Large intestine (tissue), 3 donors: ENCODE measurements at regions not wholly inside any gene's neighbourhood (a gene's known extent, or its start where the extent isn't known, plus 50 kb on each side); places are given as distances from the start of the nearest gene placed in this dataset.

Experiments used
- DNase-seq, 2 donors: peaks; one replicate each; pipeline versions ENCODE4 v3.0.0 to v3.0.0-alpha.2; 2013
- H3K27ac ChIP-seq: one replicate; pipeline ENCODE4 v1.5.1; 2013; ENCODE audit warnings: low read length
- H3K27me3 ChIP-seq: 2 replicates; pipeline ENCODE4 v1.6.1; 2013; ENCODE audit warnings: low read length; ENCODE audit not compliant: control insufficient read depth, insufficient read depth
- H3K36me3 ChIP-seq: 2 replicates; pipeline ENCODE4 v1.6.1; 2013; ENCODE audit warnings: low read length; ENCODE audit not compliant: control insufficient read depth, insufficient read depth
- H3K4me1 ChIP-seq: one replicate; pipeline ENCODE4 v1.6.1; 2013; ENCODE audit warnings: low read length; ENCODE audit not compliant: control insufficient read depth, insufficient read depth
- H3K4me3 ChIP-seq: one replicate; pipeline ENCODE4 v1.5.1; 2013; ENCODE audit warnings: low read length
- H3K9me3 ChIP-seq: one replicate; pipeline ENCODE4 v1.6.1; 2013; ENCODE audit warnings: mild to moderate bottlenecking, low read depth, low read length, moderate library complexity; ENCODE audit not compliant: control insufficient read depth
- WGBS: methylation state at CpG from one replicate; pipeline ENCODE4 v1.1.5; 2013; ENCODE audit warnings: low lambda C conversion rate; ENCODE audit not compliant: insufficient coverage; 5-methylcytosine and 5-hydroxymethylcytosine counted together

DNA sequence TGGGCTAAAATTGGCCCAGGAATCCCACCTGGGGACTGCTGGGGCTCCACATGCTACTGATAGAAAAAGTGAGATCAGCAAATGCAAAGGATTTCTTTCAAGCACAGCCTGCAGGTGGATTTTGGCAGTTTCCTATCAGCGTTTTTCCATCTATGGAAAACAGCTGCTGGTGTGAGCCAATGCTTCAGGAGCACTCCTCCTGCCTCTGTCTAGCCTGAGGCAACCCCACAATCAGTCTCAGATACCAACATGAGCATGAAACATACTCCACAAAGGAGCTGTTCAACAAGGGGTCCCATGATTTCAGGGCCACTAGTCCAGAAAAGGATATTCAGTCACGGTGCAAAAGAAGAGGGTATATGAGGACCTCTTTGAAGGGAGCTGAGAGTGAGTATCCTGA, 311.5 kb upstream of the THBS1 start:
- Histone ChIP-seq H3K4me3 (no peak overlapping the region), H3K27ac (no peak overlapping the region), H3K4me1 (peaks cover 4% of the 10 kb centered on the region), H3K36me3 (no peaks in the 10 kb centered on the region), H3K9me3 (no peaks in the 10 kb centered on the region), H3K27me3 (no peaks in the 10 kb centered on the region)
- DNase-seq, result no peak
- WGBS, result 100% methylated on average over 1 of the region's 2 CpGs

DNA sequence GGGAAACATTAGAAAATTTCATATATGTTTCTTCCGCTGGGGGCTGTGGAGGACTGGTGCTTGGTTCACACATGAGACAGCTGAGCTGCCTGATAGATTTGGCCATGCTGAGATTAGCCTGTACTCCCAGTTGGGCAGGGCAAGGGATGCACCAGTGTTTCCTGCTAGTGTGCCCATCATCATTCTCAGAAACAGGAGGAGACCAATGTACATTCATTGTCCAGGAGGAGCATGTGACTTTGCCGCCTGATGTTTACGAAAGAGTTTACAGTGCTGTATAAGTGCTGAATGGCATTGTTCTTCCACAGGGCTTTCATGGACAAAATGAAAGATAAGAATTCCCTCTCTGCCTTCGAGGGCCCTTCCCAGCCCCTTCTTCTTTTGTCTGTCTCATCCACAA, 311.1 kb upstream of the THBS1 start:
- Histone ChIP-seq H3K9me3 (no peaks in the 10 kb centered on the region), H3K27ac (no peak overlapping the region), H3K36me3 (no peaks in the 10 kb centered on the region), H3K27me3 (no peaks in the 10 kb centered on the region), H3K4me3 (no peak overlapping the region), H3K4me1 (peaks cover 4% of the 10 kb centered on the region)
- DNase-seq, result peak; percentile 24 to 29
- WGBS, result 0% methylated on average over 1 of the region's 4 CpGs

DNA sequence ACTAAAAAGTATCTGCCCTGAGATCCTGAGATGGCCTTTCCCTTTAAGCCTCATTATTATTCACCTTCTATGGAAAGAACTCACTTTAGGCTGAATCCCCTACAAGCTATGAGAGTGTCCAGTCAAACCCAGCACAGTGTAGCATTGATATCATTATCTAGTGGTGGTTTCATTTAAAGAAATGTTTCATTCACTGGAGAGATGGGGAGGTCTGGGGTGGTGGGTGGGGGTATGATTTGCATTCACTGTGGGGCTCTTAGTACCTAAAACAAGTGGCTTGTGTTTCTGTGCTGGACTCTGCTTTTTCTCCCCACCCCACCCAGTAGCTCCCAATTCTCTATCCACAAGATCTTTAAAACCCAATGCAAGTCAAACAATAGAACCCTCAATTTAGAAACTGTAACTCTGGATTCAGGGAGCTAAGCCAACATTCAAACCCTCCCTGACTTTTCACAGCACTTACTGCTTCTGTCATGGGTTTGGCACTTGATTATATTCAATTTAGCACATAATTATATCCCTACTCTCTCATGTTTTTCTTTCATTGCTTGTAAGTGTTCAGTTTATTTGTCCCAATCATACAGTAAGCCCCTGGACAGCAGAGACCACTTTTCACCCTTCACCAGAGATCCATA, 310.5 kb upstream of the THBS1 start:
- Histone ChIP-seq H3K27ac (no peak overlapping the region), H3K4me1 (peaks cover 4% of the 10 kb centered on the region), H3K27me3 (no peaks in the 10 kb centered on the region), H3K36me3 (no peaks in the 10 kb centered on the region), H3K9me3 (no peaks in the 10 kb centered on the region), H3K4me3 (no peak overlapping the region)
- no peak for DNase-seq

DNA sequence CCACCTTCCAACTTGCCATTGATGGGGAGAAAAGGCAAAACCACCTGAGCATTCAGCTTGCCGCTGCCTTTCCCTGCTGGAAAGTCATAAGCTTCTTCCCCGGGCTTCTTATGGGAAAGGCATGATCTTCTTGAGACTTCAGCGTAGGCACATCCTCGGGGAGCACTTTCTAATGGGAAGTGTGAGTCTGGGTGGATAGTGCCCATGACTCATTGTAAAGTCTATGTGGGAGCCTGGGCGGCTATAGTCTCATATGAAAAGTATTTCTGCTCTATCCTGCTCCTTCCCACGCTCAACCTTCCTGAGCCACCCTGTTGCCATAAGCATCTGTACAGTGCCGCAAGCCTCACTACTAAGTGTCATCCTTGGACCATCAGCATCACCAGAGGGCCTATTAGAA, 309.9 kb upstream of the THBS1 start:
- no peak for DNase-seq
- no peak overlapping the region for H3K27ac ChIP-seq
- no peaks in the 10 kb centered on the region for H3K9me3 ChIP-seq
- WGBS, result no CpG with 5 or more reads among the region's 7 CpGs
- H3K4me1 ChIP-seq, result peaks cover 4% of the 10 kb centered on the region
- no peak overlapping the region for H3K4me3 ChIP-seq
- H3K36me3 ChIP-seq, result no peaks in the 10 kb centered on the region
- H3K27me3 ChIP-seq, result no peaks in the 10 kb centered on the region

DNA sequence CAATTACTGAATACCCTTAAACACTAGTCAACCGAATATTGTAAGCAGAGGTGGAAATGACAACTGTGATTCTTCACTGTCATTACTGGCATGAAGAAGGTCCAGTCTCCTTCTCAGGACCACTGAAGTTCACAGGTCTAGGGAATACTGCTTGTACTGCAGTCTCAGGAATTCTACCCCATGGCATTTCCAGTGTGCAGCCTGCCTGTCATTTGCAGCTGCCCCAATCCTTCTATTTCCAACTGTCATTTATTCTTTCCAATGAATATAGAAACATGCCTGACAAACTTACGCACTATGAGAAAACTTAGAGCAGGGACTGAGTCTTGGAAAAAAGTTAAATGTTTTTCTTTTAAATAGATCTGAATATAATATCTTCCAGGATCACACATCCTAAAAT, 308.0 kb upstream of the THBS1 start:
- DNase-seq, result no peak
- Histone ChIP-seq H3K36me3 (no peaks in the 10 kb centered on the region), H3K27ac (no peak overlapping the region), H3K4me3 (no peak overlapping the region), H3K4me1 (peaks cover 4% of the 10 kb centered on the region), H3K9me3 (no peaks in the 10 kb centered on the region), H3K27me3 (no peaks in the 10 kb centered on the region)
- WGBS, result no CpG with 5 or more reads among the region's 2 CpGs

DNA sequence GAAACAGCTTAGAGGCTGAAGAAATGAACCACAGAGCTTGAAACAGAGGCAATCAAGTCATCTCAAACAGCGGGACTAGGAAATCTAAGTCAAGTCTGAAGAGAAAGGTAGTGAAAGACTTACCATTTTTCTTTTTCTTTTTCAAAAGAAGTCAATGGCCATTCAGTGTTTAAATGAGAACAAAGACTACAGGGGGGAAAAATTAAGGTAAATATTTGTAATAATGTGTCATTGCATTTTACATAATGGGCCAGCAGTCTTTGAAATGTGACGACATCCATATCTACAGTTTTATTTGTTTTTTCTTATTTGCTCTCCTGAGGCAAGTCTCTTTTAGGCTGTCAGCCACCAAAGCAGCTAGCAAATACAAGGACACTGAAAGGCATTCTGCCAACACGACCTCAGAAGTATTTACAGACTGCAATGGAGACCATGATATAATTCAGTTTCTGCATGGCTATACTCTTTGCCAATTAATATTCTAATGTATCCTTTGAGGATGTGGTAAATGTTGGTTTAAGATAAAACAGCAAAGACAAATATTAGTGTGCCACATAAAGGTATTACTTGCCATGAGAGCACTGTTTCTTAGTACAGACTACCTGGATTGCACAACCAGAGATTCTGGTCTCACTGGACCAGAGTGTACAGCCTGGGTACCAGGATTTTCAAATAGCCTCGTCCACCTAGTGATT, 307.0 kb upstream of the THBS1 start:
- no peaks in the 10 kb centered on the region for H3K36me3 ChIP-seq
- no peaks in the 10 kb centered on the region for H3K27me3 ChIP-seq
- no peaks in the 10 kb centered on the region for H3K9me3 ChIP-seq
- WGBS, result 29% methylated on average over 1 of the region's 4 CpGs
- peaks cover 4% of the 10 kb centered on the region for H3K4me1 ChIP-seq
- DNase-seq, result peak; percentile 16 to 20
- H3K27ac ChIP-seq, result no peak overlapping the region
- H3K4me3 ChIP-seq, result no peak overlapping the region

DNA sequence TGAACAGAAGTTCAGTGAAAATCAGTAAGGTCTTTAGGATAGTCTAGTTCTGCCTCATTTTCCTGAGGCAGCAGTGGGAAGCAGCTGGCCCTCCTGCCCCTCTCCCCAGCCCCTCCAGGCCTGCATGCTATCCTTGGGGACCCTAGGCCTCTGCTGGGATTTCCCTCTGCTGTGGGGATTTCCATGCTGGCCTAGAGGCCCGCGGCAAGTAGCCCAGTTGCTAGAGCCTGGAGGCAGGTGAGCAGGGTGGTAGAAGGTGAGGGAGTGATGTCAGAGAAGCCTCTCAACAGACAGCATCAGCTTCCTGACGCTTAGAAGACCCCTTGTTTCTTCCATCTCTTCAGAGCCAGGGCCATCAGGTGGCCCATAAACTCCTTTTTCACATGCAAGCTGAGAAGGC, 305.8 kb upstream of the THBS1 start:
- no peaks in the 10 kb centered on the region for H3K4me1 ChIP-seq
- H3K9me3 ChIP-seq, result no peaks in the 10 kb centered on the region
- H3K4me3 ChIP-seq, result no peak overlapping the region
- no peak for DNase-seq
- H3K36me3 ChIP-seq, result no peaks in the 10 kb centered on the region
- no peaks in the 10 kb centered on the region for H3K27me3 ChIP-seq
- WGBS, result no CpG with 5 or more reads among the region's 3 CpGs
- no peak overlapping the region for H3K27ac ChIP-seq

DNA sequence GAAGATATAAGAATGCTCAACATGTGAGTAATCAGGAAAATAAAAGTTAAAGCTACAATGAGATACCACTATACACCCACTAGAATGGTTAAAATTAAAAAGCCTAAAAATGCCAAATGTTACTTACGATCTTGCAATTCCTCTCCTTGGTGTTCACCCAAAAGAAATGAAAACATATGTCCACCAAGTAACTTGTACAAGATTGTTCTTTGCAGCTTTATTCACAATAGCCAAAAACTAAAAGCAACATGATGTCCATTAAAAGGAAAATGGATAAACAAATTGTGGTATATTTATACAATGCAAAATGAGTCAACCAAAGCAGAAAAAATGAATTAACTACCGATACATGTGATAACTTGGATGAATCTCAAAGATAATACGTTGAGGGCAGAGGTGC, 301.6 kb upstream of the THBS1 start:
- no peak overlapping the region for H3K27ac ChIP-seq
- DNase-seq, result no peak

DNA sequence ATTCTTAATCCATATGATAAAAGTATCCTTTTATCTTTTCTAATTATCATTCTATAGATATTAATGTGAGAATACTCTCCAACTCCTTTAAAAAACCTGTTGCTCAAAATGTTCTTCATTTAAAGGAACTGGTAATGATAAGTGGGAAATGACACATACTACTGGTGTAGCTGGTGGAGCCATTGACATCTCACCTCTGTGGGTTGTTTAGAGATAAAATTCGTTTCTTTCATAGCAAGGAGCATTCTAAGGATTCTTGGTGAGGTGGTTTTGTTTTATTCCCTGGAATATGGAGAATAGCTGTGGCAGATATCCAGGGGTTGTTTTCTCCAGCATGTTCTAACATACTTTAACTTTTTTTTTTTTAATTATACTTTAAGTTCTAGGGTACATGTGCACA, 299.8 kb upstream of the THBS1 start:
- Histone ChIP-seq H3K27me3 (no peaks in the 10 kb centered on the region), H3K4me1 (no peaks in the 10 kb centered on the region), H3K36me3 (no peaks in the 10 kb centered on the region), H3K27ac (no peak overlapping the region), H3K9me3 (no peaks in the 10 kb centered on the region), H3K4me3 (no peak overlapping the region)
- no peak for DNase-seq
- no CpG with 5 or more reads among the region's 1 CpG for WGBS

More for the DNA sequence above, 301.6 kb upstream of the THBS1 start:
- no peaks in the 10 kb centered on the region for H3K9me3 ChIP-seq
- WGBS, result 79% methylated on average over 3 of the region's 3 CpGs
- H3K36me3 ChIP-seq, result no peaks in the 10 kb centered on the region
- no peaks in the 10 kb centered on the region for H3K4me1 ChIP-seq
- no peaks in the 10 kb centered on the region for H3K27me3 ChIP-seq
- H3K4me3 ChIP-seq, result no peak overlapping the region

DNA sequence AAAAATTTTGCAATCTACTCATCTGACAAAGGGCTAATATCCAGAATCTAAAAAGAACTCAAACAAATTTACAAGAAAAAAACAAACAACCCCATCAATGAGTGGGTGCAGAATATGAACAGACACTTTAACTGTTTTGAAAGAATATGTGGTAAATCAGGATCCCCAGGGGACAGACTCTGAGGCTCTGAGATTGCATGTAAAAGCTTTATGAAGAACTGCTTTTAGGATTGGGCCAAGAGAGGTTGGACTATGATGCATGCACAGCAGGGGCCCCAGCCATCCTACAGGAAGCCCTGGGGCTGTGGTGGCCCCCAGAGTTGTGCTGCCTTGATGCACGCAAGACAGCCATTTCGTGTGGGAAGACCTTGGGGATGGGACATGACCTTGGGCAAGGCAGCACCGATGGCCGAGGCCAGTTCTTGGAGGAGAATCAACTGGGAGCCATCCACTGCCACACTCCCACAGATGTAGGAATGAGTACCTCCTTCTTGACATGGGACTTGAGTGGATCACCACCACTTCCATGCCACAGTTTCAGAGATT, 298.1 kb upstream of the THBS1 start:
- WGBS, result no CpG with 5 or more reads among the region's 4 CpGs
- no peaks in the 10 kb centered on the region for H3K36me3 ChIP-seq
- no peak overlapping the region for H3K4me3 ChIP-seq
- H3K27me3 ChIP-seq, result no peaks in the 10 kb centered on the region
- H3K9me3 ChIP-seq, result no peaks in the 10 kb centered on the region
- H3K4me1 ChIP-seq, result no peaks in the 10 kb centered on the region
- DNase-seq, result no peak
- H3K27ac ChIP-seq, result no peak overlapping the region

DNA sequence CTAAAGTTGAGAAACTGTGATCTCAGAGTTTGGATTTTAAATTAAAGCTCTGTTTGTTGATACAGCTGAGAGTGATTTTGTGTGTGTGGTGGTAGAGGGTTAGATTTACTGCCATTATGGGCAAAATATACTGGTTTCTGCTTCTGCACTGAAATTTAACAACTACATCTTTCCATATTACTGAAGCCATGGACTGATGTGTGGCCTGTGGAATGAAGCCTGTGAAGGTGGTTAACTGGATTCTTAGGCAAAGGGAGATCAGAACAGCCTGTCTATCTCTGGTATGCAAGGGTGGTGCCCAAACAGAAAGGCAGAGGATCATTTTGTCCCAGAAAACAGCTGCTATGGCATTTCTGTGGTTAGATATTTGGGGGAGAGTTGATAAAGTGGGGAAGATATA, 297.3 kb upstream of the THBS1 start:
- no peak for DNase-seq

More for the DNA sequence above, 297.3 kb upstream of the THBS1 start:
- Histone ChIP-seq H3K27me3 (no peaks in the 10 kb centered on the region), H3K27ac (no peak overlapping the region), H3K36me3 (no peaks in the 10 kb centered on the region), H3K9me3 (no peaks in the 10 kb centered on the region), H3K4me1 (no peaks in the 10 kb centered on the region), H3K4me3 (no peak overlapping the region)
